GM18505 (cell line): ENCODE measurements at regions not wholly inside any gene's neighbourhood (a gene's known extent, or its start where the extent isn't known, plus 50 kb on each side); places are given as distances from the start of the nearest gene placed in this dataset.
A peak's percentile ranks its signal among the peaks of the same experiment; 100 is the strongest.

Experiments used
- ATAC-seq: cut with Tn5 transposase; IDR thresholded peaks from one replicate; pipeline ENCODE4 v1.9.1; 2021; ENCODE audit not compliant: unreplicated experiment
- POLR2A ChIP-seq: IDR thresholded peaks from 4 replicates; pipeline ENCODE4 v1.6.1; 2011; ENCODE audit warnings: borderline replicate concordance; ENCODE audit not compliant: insufficient read depth, insufficient read length; ENCODE audit errors: extremely low read depth

DNA sequence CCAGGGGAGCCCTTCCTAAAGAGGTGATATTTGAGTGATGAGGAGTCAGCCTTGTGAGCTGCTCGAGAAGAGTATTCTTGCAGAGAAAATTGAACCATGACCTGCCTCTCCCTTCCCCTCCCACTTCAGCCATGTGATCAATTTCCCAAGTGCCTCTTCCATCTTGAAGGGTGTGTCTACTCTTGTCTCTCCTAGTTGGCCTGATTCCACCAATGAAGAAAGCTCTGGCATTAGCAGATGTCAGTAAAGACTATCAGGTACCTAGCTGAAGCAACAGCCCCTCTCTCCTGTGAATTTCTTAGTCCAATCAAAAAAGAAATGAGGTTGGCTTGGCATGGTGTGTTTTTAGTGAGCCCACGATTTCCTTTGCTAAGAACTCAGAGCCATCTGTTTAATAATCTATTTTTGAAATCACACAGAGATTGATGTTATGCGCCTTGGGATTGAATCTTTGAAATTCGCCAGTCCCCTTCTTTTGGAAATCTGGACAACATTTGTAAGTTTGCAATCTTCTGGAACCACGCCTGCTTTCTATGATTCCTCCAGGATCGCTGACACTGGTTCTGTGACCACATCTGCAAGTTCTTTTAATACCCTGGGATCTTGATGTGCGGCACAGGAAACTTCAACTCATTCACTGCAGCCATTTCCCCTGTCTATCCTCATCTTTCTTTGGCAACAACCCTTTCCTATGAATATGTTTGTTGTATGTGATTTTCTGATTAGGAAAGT is 404.6 kb downstream of the DMRT2 start:
- TF ChIP-seq POLR2A = no peak
- no peak for ATAC-seq

GRCh38 chr9:1455766-1456165 is 405.6 kb downstream of the DMRT2 start:
- ATAC-seq = no peak
- TF ChIP-seq POLR2A = no peak

DNA sequence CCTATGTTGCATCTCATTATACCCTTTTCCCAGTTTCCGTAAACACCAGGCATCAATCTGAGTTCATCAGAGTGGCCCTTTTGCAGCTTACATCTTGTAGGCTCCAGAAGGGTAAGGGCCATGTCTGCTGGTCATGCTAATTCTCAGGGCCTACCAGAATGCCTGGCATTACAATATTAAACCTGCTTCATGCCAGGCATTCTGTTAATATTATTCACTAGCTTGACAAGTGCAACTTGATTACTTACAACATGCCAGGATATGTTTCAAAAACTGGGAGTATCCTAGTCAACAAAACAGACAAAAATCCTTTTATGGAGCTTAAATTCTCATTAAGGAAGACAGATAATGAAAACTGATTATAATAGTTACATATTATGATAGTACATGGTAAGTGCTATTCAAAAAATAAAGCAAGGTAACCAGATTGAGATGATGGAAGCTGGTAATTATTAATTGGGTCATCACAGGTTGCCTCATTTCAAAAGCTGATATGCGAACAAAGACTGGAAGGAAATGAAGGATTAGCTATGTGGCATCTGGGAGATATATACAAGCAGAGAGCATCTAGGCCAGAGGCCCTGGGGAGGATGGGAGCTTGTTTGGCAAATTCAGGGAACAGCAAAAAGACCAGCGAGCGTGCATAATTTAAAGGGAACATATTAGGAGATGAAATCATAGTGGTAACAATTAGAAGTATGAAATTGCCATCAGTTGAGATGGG is 406.3 kb downstream of the DMRT2 start:
- no peak for TF ChIP-seq POLR2A
- no peak for ATAC-seq

GRCh38 chr9:1457460-1457859 is 407.3 kb downstream of the DMRT2 start:
- ATAC-seq = no peak
- TF ChIP-seq POLR2A = no peak

DNA sequence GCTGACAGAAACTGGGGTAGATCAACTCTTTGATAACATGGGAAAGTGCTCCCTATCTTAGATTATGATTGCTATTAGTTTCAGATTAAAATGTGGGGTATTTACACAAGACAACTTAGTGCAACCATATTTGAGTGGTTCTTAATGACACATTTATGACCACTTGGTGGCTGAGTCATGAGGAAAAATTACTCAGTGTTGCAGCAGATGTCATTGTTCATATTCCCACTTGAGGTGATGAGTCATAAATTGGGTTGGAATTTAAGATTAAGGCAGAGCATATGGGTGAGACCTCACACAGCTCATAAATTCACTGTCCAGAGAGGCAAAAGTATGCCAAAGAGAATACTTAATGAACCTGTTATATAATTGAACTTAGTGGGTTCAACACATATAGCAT is 408.3 kb downstream of the DMRT2 start:
- no peak for ATAC-seq
- no peak for TF ChIP-seq POLR2A

DNA sequence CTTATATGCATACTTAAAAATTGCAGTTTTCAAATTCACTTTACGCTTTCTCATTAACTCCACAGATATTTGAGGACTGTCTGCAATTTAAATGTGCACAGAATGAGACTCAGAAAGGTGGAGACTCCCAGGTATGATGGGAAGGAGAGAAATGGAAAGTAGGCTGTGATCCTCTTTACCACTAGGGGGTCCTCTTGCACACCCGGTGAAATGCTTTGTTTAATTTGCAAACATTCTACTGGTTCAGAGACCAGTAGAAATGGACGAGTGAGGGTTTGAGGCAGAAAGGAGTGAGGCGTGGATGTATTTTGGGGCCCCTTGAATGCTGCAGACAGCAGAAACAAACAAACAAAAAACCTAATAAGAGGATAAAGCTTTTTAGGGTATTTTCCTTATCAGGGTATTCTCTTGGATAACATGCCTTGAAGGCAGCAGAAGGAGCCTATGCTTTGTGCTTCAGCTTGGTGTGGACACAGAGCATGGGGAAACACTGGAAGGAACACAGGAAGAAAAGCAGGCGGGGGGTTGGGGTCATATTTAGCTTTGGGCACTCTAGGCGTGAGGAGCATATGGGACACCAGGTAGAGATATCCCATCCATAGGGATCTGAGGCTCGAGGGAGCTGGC is 410.1 kb downstream of the DMRT2 start:
- no peak for TF ChIP-seq POLR2A
- peak; percentile 51 for ATAC-seq

DNA sequence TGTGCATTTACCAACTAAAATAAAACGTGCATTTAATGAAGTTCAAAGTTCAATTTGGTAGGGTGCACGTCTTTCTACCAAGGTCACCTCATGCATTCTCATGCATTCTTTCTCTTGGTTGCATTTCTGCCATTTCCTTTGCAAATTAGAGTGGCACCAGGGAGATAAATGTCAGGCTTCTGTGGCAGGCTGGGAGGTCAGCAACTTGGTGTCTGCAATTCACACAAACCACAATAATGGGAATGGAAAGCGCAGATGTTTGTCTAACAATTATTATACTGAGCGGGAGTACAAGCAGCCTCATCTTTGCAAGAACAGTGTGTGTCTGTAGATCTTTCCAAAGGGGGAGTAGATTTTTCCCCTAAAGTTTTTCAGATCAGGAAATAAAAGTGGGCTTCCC is 411.7 kb downstream of the DMRT2 start:
- no peak for ATAC-seq
- TF ChIP-seq POLR2A = no peak

- no peak for TF ChIP-seq POLR2A
- no peak for ATAC-seq
Measured at GRCh38 chr9:1462626-1463308, 412.6 kb downstream of the DMRT2 start.

DNA sequence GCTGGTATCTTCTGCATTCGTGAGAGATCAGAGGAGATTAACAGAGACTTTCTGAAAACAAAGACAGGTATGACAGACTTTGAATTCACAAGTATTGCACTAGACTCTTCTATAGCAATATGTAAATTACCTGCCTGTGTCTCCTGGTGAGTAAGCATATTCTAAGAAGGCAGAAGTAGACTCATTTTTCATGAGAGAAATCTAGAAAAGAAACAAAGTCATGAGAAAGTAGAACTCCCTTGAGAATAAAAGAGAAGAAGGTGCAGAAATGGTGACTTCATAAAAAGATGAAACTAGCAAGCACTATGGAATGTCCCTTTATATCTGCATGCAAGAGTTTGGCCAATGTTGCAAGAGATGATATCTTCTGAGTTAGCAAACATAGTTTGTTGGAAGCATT is 419.8 kb downstream of the DMRT2 start:
- TF ChIP-seq POLR2A = no peak
- ATAC-seq = peak; percentile 91

DNA sequence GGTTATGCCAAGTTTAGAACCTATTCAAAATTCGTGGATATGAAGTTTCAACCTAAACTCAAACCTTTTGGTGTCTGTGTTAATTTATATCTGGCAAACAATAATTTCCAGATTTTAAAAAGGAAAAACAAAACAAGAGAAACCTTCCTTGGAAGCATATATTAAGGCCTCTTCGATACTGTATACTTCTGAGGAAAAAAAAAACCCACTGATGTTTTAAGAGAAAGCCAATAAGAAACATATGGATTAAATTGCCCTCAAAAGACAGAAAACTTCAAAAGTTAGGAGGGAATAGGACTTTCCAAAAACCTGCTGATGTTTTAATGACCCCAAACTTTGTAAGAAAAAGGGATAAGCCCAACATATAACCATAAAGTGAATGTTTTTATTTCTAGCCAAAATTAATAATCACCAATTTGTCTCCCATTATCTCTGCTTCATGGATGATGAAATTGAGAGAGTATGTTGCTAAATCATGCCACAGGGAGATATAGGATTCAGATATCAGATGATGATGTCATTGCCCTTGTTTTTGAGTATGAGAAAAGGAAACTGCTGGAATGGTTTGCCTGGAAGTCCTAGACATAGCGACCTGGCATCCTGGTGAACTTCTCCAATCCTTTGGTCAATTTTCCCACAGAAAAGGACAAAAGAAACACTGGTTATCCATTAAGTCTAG is 423.9 kb downstream of the DMRT2 start:
- ATAC-seq = no peak
- TF ChIP-seq POLR2A = no peak

- ATAC-seq = no peak
Measured at GRCh38 chr9:1474671-1475070, 424.5 kb downstream of the DMRT2 start.

GRCh38 chr9:1490341-1491232 is 440.4 kb downstream of the DMRT2 start:
- peak; percentile 68 for ATAC-seq
- TF ChIP-seq POLR2A = no peak

More at GRCh38 chr9:1474671-1475070, 424.5 kb downstream of the DMRT2 start:
- no peak for TF ChIP-seq POLR2A
